OCI-LY3 (cell line): ENCODE measurements at regions not wholly inside any gene's neighbourhood (a gene's known extent, or its start where the extent isn't known, plus 50 kb on each side); places are given as distances from the start of the nearest gene placed in this dataset.
"Not testable (repeated sequence)": the region's sequence is repeated elsewhere in the genome, so short reads cannot be mapped to it uniquely, and the experiment has no call there.

Source experiments
- H2AFZ ChIP-seq: fragments of 200-600, 300-600 bp; shearing (Covaris generic); 2 replicates; pipeline ENCODE4 v1.6.0; 2014; ENCODE audit warnings: antibody characterized with exemption, low read depth, low read length
- H3K27ac ChIP-seq: fragments of 200-600, 300-600 bp; sonication (generic); 2 replicates; pipeline ENCODE4 v1.5.1; 2014; ENCODE audit warnings: mild to moderate bottlenecking, low read length, moderate library complexity, mixed read lengths
- H3K27me3 ChIP-seq: fragments of 200-600, 300-600 bp; sonication (generic); 2 replicates; pipeline ENCODE4 v1.6.1; 2014; ENCODE audit warnings: low read depth, low read length, mixed read lengths
- H3K36me3 ChIP-seq: fragments of 200-600, 300-600 bp; sonication (generic); replicated peaks from 2 replicates; pipeline ENCODE3; 2014; ENCODE audit warnings: low read depth, low read length, mixed read lengths
- H3K4me1 ChIP-seq: fragments of 300-600, 200-600 bp; sonication (generic); 2 replicates; pipeline ENCODE4 v1.6.1; 2014; ENCODE audit warnings: low read length, mixed read lengths
- H3K4me2 ChIP-seq: fragments of 200-600, 300-600 bp; sonication (generic); 2 replicates; pipeline ENCODE4 v1.6.1; 2014; ENCODE audit warnings: low read length, mixed read lengths
- H3K4me3 ChIP-seq: fragments of 300-600, 200-600 bp; sonication (generic); 2 replicates; pipeline ENCODE4 v1.5.1; 2014; ENCODE audit warnings: antibody characterized with exemption, mild to moderate bottlenecking, low read length, moderate library complexity
- H3K79me2 ChIP-seq: fragments of 300-600, 200-600 bp; shearing (Covaris generic); 2 replicates; pipeline ENCODE4 v1.6.1; 2014; ENCODE audit warnings: mild to moderate bottlenecking, low read length, mixed read lengths
- H3K9ac ChIP-seq: fragments of 300-600, 200-600 bp; shearing (Covaris generic); 2 replicates; pipeline ENCODE4 v1.6.0; 2014; ENCODE audit warnings: mild to moderate bottlenecking, low read length, moderate library complexity
- H3K9me3 ChIP-seq: fragments of 200-600, 300-600 bp; shearing (Covaris generic); 2 replicates; pipeline ENCODE4 v1.6.1; 2014; ENCODE audit warnings: low read length, mixed read lengths; ENCODE audit not compliant: insufficient read depth
- H4K20me1 ChIP-seq: fragments of 200-600, 300-600 bp; sonication (generic); 2 replicates; pipeline ENCODE4 v1.6.1; 2016; ENCODE audit warnings: low read length, mixed read lengths; ENCODE audit not compliant: insufficient read depth
- CTCF ChIP-seq: fragments of 200-600, 300-600 bp; sonication (generic); IDR thresholded peaks from 2 replicates; pipeline ENCODE4 v1.5.1; 2014; ENCODE audit warnings: antibody characterized with exemption, low read length, low read depth
- EZH2phosphoT487 ChIP-seq: fragments of 200-600 bp; shearing (Covaris generic); IDR thresholded peaks from 2 replicates; pipeline ENCODE4 v1.6.1; 2018; ENCODE audit warnings: antibody characterized with exemption, mixed run types, low read depth

- Histone ChIP-seq H3K79me2 (no peaks in the 10 kb centered on the region), H3K4me2 (0 out of 2 replicates have a peak overlapping the region, but pooled peaks have one; percentile 11), H3K4me1 (peaks cover 23% of the 10 kb centered on the region), H2AFZ (no peak overlapping the region), H3K9ac (no peak overlapping the region), H3K9me3 (peaks cover 18% of the 10 kb centered on the region), H3K27me3 (no peaks in the 10 kb centered on the region), H3K27ac (no peak overlapping the region), H4K20me1 (no peaks in the 10 kb centered on the region), H3K36me3 (peaks cover 13% of the 10 kb centered on the region), H3K4me3 (no peak overlapping the region)
- no peak for TF ChIP-seq EZH2phosphoT487
- TF ChIP-seq CTCF, result no peak
These were observed 81.0 kb upstream of the HES1 start for GRCh38 chr3:194054961-194055360.

- H3K9me3 ChIP-seq, H3K79me2 ChIP-seq, H3K27me3 ChIP-seq, H3K27ac ChIP-seq, H2AFZ ChIP-seq, H4K20me1 ChIP-seq, H3K36me3 ChIP-seq, H3K4me2 ChIP-seq, H3K9ac ChIP-seq, H3K4me3 ChIP-seq: not testable (repeated sequence)
- H3K4me1 ChIP-seq, result peaks cover 23% of the 10 kb centered on the region
These were observed 79.6 kb upstream of the HES1 start for GRCh38 chr3:194056323-194056722.

GRCh38 chr3:194056731-194057415, 79.1 kb upstream of the HES1 start:
- Histone ChIP-seq H3K4me2 (no peak overlapping the region), H2AFZ (no peak overlapping the region), H3K9ac (no peak overlapping the region), H3K4me1 (peaks cover 23% of the 10 kb centered on the region), H3K79me2 (no peaks in the 10 kb centered on the region), H3K4me3 (no peak overlapping the region), H4K20me1 (no peaks in the 10 kb centered on the region), H3K27ac (no peak overlapping the region), H3K9me3 (no peaks in the 10 kb centered on the region), H3K36me3 (no peaks in the 10 kb centered on the region), H3K27me3 (no peaks in the 10 kb centered on the region)
- no peak for TF ChIP-seq EZH2phosphoT487
- TF ChIP-seq CTCF, result no peak

GRCh38 chr3:194057570-194058188, 78.3 kb upstream of the HES1 start:
- TF ChIP-seq EZH2phosphoT487, result no peak
- TF ChIP-seq CTCF, result no peak
- Histone ChIP-seq H3K27ac (no peak overlapping the region), H2AFZ (peak overlapping the region; percentile 71), H3K9me3 (no peaks in the 10 kb centered on the region), H3K36me3 (no peaks in the 10 kb centered on the region), H3K4me3 (peak overlapping the region; percentile 71), H4K20me1 (no peaks in the 10 kb centered on the region), H3K9ac (peak overlapping the region; percentile 45), H3K79me2 (no peaks in the 10 kb centered on the region), H3K4me2 (peak overlapping the region; percentile 83), H3K4me1 (peaks cover 23% of the 10 kb centered on the region), H3K27me3 (no peaks in the 10 kb centered on the region)
